Suprapubic skin (tissue), 4 donors: ENCODE measurements at regions not wholly inside any gene's neighbourhood (a gene's known extent, or its start where the extent isn't known, plus 50 kb on each side); places are given as distances from the start of the nearest gene placed in this dataset.

Experiments
- DNase-seq, 2 donors: peaks; one replicate each; pipeline ENCODE4 v3.0.0-alpha.2; 2019; ENCODE audit warnings: low spot score in 2 of 2
- H3K27ac ChIP-seq: fragments of 200-600 bp; sonication (generic); one replicate; pipeline ENCODE4 v1.5.1; 2019
- H3K27me3 ChIP-seq: fragments of 200-600 bp; sonication (generic); one replicate; pipeline ENCODE4 v1.5.1; 2019
- H3K36me3 ChIP-seq: fragments of 200-600 bp; sonication (generic); one replicate; pipeline ENCODE4 v1.5.1; 2019
- H3K4me1 ChIP-seq: fragments of 200-600 bp; sonication (generic); one replicate; pipeline ENCODE4 v1.5.1; 2019
- H3K4me3 ChIP-seq: fragments of 200-600 bp; sonication (generic); one replicate; pipeline ENCODE4 v1.5.1; 2019; ENCODE audit warnings: mild to moderate bottlenecking
- H3K9me3 ChIP-seq: fragments of 200-600 bp; sonication (generic); one replicate; pipeline ENCODE4 v1.5.1; 2019
- EP300 ChIP-seq: sonication (generic); formaldehyde crosslinking; IDR thresholded peaks from one replicate; pipeline ENCODE4 v1.6.1; 2017; ENCODE audit warnings: antibody characterized with exemption
- POLR2A ChIP-seq, 2 donors: fragments of 450-650 bp; IDR thresholded peaks; one replicate each; pipeline ENCODE4 v1.6.1; 2017; ENCODE audit warnings: antibody characterized with exemption in 2 of 2, mild to moderate bottlenecking in 2 of 2, moderate library complexity in 2 of 2
- POLR2AphosphoS5 ChIP-seq, 3 donors: sonication (generic); formaldehyde crosslinking; IDR thresholded peaks; one replicate each; pipeline ENCODE4 v1.6.1; 2017; ENCODE audit warnings: antibody characterized with exemption in 3 of 3
- WGBS: methylation state at CpG from one replicate; pipeline ENCODE4 v1.1.5; 2018; 5-methylcytosine and 5-hydroxymethylcytosine counted together
- TF ChIP-seq, protein P1 (sequence below), 2 donors: fragments of 200-600 bp in 1 of 2; fragments of 450-650 bp in 1 of 2; sonication (generic) in 1 of 2; IDR thresholded peaks; one replicate each; pipeline ENCODE4 v1.5.1; 2016 to 2019; ENCODE audit warnings: antibody characterized with exemption in 2 of 2, mild to moderate bottlenecking in 1 of 2, moderate library complexity in 1 of 2

DNA sequence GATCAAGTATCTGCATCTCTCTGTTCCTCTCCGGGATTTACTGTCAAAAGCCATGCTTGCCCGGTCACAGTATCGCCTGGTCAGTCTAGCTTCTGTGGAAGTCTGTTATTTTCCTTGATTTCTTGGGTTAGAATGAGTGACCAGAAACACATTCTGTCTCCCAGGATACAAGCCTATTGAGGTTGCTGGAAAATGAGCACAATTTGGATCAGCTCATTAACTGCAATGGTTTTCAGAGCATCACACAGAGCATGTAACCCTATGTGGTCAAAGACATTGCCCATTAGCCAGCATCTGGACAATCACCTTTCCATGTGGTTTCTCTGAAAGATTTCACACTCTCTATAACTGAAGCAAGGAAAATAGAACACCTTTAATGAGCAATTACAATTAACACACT is 124.2 kb upstream of the FAM98A start:
- 96% methylated on average over 3 of the region's 3 CpGs for WGBS
- TF ChIP-seq, protein P1, sequence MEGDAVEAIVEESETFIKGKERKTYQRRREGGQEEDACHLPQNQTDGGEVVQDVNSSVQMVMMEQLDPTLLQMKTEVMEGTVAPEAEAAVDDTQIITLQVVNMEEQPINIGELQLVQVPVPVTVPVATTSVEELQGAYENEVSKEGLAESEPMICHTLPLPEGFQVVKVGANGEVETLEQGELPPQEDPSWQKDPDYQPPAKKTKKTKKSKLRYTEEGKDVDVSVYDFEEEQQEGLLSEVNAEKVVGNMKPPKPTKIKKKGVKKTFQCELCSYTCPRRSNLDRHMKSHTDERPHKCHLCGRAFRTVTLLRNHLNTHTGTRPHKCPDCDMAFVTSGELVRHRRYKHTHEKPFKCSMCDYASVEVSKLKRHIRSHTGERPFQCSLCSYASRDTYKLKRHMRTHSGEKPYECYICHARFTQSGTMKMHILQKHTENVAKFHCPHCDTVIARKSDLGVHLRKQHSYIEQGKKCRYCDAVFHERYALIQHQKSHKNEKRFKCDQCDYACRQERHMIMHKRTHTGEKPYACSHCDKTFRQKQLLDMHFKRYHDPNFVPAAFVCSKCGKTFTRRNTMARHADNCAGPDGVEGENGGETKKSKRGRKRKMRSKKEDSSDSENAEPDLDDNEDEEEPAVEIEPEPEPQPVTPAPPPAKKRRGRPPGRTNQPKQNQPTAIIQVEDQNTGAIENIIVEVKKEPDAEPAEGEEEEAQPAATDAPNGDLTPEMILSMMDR (IDR thresholded peaks at IDR 0.05) = no peak
- TF ChIP-seq POLR2AphosphoS5 (IDR thresholded peaks at IDR 0.05) = no peak
- H3K27me3 ChIP-seq = no peaks in the 10 kb centered on the region

DNA sequence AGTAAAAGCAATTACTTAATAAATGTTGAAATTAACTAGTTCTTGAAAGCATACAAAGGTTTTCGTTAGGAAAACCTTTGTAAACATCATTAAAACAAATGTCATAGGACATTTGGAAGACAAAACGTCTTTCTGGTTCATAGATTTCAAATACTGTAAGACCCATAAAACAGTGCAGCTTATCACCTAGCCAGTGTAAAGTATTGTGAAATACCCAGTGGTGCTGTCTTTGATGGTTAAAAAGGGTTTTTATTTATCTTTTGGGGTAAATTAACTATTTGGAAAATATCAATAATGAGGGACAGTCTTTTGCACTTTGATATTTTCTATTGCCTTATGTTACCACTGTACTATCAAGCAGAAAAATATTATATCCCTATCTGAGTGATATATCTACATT is 120.0 kb upstream of the FAM98A start:
- DNase-seq = no peak
- 73% methylated on average over 2 of the region's 2 CpGs for WGBS
- no peak overlapping the region for H3K27ac ChIP-seq
- no peaks in the 10 kb centered on the region for H3K4me1 ChIP-seq
- H3K9me3 ChIP-seq = no peaks in the 10 kb centered on the region
- no peak for TF ChIP-seq EP300
- TF ChIP-seq, protein P1 (IDR thresholded peaks at IDR 0.05) = no peak
- TF ChIP-seq POLR2A (IDR thresholded peaks at IDR 0.05) = no peak
- H3K36me3 ChIP-seq = no peaks in the 10 kb centered on the region
- H3K27me3 ChIP-seq = no peaks in the 10 kb centered on the region
- no peak overlapping the region for H3K4me3 ChIP-seq

More for the DNA sequence above, 124.2 kb upstream of the FAM98A start:
- H3K4me1 ChIP-seq = no peaks in the 10 kb centered on the region
- no peaks in the 10 kb centered on the region for H3K9me3 ChIP-seq
- no peak for DNase-seq
- no peak overlapping the region for H3K4me3 ChIP-seq
- no peak overlapping the region for H3K27ac ChIP-seq
- H3K36me3 ChIP-seq = no peaks in the 10 kb centered on the region

DNA sequence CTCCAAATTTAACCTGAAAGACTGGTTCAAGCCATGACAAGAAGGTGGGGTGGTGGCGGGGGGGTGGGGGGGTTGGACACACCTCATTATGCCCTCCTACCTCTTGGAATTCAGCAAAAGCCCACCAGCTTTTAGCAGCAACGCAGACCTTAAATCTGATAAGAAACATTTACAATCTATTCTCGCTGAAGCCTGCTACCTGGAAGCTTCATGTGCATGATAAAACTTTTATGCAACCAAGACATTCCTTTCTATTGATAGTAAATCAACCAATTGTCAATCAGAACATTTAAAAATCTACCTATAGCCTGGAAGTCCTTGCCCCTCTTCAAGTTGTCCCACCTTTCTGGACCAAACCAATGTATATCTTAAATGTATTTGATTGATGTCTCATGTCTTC is 113.6 kb upstream of the FAM98A start:
- Histone ChIP-seq H3K4me3 (no peak overlapping the region), H3K27me3 (no peaks in the 10 kb centered on the region), H3K4me1 (no peaks in the 10 kb centered on the region), H3K27ac (no peak overlapping the region), H3K36me3 (no peaks in the 10 kb centered on the region), H3K9me3 (no peaks in the 10 kb centered on the region)
- TF ChIP-seq, protein P1 (IDR thresholded peaks at IDR 0.05) = no peak
- TF ChIP-seq POLR2A (IDR thresholded peaks at IDR 0.05) = no peak
- TF ChIP-seq EP300 = no peak
- TF ChIP-seq POLR2AphosphoS5 (IDR thresholded peaks at IDR 0.05) = no peak
- 68% methylated on average over 3 of the region's 3 CpGs for WGBS
- no peak for DNase-seq

DNA sequence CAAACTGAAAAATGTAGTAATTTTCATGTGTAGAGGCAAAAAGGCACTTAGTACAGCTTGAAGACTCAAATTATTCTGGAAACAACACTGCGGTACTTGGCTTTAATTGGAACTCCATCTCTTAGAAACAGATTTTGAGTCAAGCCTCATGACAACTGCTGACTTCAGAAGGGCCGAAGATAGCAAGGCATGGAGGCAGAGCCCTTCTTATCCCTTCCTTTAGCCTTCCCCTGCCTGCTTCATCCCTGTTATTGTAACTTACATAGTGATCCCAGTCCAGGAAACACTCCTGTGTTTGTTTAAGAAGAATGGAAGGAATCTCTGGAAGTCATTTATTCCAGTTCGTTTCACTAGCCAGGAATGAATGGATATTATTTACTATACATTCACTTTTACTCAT is 110.9 kb upstream of the FAM98A start:
- Histone ChIP-seq H3K4me3 (no peak overlapping the region), H3K27me3 (no peaks in the 10 kb centered on the region), H3K27ac (no peak overlapping the region), H3K9me3 (no peaks in the 10 kb centered on the region), H3K4me1 (no peaks in the 10 kb centered on the region), H3K36me3 (no peaks in the 10 kb centered on the region)
- DNase-seq = no peak
- 64% methylated on average over 3 of the region's 3 CpGs for WGBS
- TF ChIP-seq POLR2AphosphoS5 (IDR thresholded peaks at IDR 0.05) (no peak), POLR2A (IDR thresholded peaks at IDR 0.05) (no peak), EP300 (no peak)
- TF ChIP-seq, protein P1 (IDR thresholded peaks at IDR 0.05) = no peak

DNA sequence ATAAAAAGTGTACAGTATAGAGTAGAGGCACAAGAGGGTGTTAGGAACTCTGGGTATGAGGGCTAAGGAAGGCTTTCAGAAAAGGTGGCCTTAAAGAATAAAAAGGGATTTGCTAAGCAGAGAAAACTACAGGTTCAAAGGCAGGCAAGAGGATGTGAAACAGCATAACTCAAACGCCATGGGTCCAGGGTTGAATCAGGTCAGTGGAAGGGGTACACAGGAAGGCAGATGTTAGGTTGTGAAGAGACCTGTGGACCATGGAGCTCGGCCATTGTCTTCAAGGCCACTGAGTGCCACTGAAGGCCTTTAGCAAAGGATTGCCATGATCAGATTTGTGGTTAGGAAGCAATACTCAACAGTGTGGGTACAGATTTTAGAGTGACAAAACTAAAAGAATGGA is 108.2 kb upstream of the FAM98A start:
- WGBS = 92% methylated on average over 2 of the region's 2 CpGs

More for the DNA sequence above, 108.2 kb upstream of the FAM98A start:
- H3K4me1 ChIP-seq = no peaks in the 10 kb centered on the region
- no peak overlapping the region for H3K4me3 ChIP-seq
- TF ChIP-seq POLR2A (IDR thresholded peaks at IDR 0.05) (no peak), EP300 (no peak), POLR2AphosphoS5 (IDR thresholded peaks at IDR 0.05) (no peak)
- TF ChIP-seq, protein P1 (IDR thresholded peaks at IDR 0.05) = no peak
- no peaks in the 10 kb centered on the region for H3K36me3 ChIP-seq
- no peak for DNase-seq
- H3K27me3 ChIP-seq = no peaks in the 10 kb centered on the region
- H3K9me3 ChIP-seq = no peaks in the 10 kb centered on the region
- H3K27ac ChIP-seq = no peak overlapping the region
